HG03139 (cell line): ENCODE measurements at regions not wholly inside any gene's neighbourhood (a gene's known extent, or its start where the extent isn't known, plus 50 kb on each side); places are given as distances from the start of the nearest gene placed in this dataset.
A peak's percentile ranks its signal among the peaks of the same experiment; 100 is the strongest.

Experiments used
- ATAC-seq: cut with Tn5 transposase; IDR thresholded peaks from one replicate; pipeline ENCODE4 v1.9.1; 2021; ENCODE audit not compliant: unreplicated experiment

- no peak for ATAC-seq
Observed at GRCh38 chr3:102599819-102600576, 165.2 kb downstream of the ZPLD1 start.

DNA sequence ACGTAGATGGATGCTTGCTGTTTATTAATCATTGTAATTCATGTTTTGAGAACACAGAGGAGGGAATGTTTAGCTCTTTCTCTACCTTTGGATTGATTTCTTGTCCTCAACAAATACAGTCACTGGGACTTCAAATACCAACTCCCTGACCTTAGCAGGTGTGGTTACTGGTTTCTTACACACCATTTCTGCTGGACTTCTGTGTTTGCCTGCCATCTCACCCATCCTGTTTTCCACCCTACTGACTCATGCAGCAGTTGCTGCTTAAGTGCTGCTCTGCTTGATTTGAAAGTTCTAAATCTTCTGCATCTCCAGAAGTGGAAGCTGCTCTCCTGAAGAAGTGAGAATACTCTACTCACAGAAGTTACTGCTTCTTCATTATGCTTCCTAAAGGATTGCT, 170.3 kb downstream of the ZPLD1 start:
- no peak for ATAC-seq

DNA sequence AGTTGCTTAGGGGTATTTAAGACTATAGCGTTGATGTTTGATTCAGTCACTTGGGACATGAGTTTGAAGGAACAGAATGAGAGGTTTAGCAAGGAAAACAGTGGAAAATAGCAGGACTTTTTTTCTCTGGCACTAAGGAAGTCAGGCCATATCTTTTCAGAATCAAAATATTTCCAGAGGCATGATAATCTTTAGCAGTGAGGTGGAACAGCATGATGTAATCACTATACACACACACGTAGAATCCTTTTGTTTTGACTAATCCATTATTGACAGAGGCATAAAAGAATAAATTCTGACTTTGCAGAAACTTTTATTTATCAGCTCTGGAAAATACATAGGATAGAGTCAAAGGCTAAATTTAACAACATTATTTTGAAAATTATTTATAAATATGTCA, 174.1 kb downstream of the ZPLD1 start:
- ATAC-seq = no peak

- no peak for ATAC-seq
Observed at GRCh38 chr3:102614021-102614569, 179.3 kb downstream of the ZPLD1 start.

DNA sequence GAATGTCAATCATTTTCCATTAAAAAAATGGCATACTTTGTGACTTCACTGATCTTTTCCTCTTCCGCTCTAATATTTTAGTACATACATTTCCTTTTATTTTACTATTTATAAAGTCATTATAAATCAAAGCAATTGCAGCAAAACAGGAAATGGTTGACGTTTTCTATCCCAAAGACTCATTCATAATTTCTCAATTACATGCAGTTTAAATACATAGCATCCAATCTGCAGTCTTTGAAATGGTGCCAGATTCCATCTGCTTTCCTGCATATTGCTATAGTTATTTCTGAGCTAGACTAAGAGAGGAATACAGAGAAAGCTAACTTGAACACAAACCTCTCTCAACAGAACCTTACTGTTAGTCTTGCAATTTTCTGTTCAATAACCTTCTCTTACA, 179.8 kb downstream of the ZPLD1 start:
- no peak for ATAC-seq

- no peak for ATAC-seq
Observed at GRCh38 chr3:102617381-102617780, 182.6 kb downstream of the ZPLD1 start.

DNA sequence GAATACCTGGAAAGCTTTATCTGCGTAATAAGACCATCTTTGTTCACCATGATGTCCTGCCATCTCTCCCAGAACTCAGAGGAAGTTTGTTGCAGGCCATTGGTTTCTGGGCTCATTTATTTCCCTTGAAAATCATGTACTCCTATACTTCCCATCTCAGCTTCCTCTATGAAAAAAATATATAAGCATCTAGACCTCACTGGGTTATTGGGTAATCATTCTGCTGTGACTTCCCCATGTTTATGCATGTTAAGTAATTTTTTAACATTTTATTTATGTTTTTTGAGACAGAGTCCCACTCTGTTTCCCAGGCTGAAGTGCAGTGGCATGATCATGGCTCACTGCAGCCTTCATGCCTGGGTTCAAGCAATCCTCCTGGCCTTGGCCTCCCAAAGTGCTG, 184.5 kb downstream of the ZPLD1 start:
- no peak for ATAC-seq

DNA sequence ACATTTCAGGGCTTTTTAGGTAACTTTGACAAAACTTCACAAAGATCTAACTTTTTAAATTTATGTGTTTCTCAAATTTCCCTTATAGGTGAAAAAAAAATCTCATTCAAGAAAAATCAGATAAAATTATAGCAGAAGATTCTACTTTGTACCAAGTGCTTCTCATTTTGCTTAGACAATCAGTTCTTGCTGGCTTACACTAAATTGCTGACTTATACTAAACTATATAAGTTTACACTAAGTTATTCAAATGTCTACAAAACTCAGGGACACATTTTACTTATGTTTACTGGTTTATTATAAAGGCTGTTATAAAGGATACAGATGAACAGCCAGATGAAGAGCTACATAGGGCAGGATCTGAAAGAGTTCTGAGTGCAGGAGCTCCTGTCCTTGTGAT, 195.1 kb downstream of the ZPLD1 start:
- ATAC-seq = no peak

DNA sequence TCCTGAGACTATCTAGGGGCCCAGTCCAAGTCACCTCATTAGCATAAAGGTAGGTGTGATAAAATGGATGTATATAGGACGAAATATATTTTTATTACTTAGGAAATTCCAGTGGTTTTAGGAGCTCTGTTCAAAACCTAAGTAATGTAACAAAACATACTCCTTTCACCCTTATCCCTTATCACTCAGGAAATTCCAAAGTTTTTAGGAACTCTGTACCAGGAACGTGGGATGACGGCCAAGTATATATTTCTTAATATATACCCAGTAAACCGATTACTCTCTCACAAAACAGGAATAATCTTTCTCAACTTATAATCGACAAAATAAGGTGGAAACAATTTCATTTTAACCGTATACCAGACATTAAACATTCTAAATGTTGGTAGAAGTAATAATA, 195.7 kb downstream of the ZPLD1 start:
- ATAC-seq = no peak

- ATAC-seq = no peak
Observed at GRCh38 chr3:102643546-102643945, 208.7 kb downstream of the ZPLD1 start.

DNA sequence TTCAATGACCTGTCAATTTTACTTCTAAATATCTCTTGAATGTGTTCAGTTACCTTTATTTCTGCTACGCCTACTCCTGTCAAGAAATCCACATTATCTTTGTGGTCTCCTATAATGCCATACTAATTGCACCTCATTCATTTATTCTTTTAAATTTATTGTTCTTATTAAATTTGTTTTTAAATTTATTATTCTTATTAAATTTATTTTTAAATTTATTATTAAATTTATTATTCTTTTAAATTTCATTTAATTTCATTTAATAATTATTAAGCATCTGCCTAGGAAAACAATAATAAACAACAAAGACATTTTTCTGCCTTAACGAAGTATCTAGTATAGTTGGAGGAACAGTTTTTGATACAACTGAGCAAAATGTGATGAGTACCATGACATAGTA, 211.7 kb downstream of the ZPLD1 start:
- no peak for ATAC-seq

DNA sequence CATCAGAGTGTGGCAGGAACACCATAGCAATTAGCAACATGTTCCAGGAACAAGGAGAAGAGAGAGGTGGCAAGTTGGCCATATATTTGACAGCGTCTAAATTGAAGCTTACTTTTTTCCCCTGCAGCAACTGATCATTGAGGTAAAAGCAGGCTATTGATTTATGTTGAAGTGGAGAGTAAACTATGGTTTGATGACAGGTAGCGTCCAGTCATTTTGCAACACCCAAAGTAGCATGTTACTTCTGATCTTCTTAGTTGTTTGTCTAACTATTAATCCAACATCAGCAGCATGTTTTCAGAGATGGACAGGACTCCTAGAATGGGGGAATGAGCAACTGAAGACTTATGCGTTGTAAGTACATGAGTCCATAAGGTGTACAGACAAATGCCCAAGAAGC, 225.8 kb downstream of the ZPLD1 start:
- ATAC-seq = no peak

- ATAC-seq = no peak
Observed at GRCh38 chr3:102661707-102662497, 227.1 kb downstream of the ZPLD1 start.

DNA sequence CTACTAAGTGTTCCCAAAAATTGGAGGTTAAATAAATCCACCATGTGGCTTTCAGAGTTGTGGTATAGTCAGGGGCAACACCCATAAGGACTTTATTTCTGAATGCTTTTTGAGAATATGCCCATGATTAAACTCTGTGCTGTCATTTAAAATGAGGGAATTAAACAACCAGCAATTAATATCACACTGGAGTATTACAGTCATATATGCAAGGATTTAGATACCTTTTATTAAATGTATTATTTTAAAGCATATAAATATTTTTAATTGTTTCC, 227.6 kb downstream of the ZPLD1 start:
- no peak for ATAC-seq

GRCh38 chr3:102664126-102664525, 229.3 kb downstream of the ZPLD1 start:
- ATAC-seq = no peak

GRCh38 chr3:102665183-102665582, 230.4 kb downstream of the ZPLD1 start:
- no peak for ATAC-seq

- no peak for ATAC-seq
Observed at GRCh38 chr3:102668247-102668646, 233.4 kb downstream of the ZPLD1 start.

- no peak for ATAC-seq
Observed at GRCh38 chr3:102670986-102671385, 236.2 kb downstream of the ZPLD1 start.

DNA sequence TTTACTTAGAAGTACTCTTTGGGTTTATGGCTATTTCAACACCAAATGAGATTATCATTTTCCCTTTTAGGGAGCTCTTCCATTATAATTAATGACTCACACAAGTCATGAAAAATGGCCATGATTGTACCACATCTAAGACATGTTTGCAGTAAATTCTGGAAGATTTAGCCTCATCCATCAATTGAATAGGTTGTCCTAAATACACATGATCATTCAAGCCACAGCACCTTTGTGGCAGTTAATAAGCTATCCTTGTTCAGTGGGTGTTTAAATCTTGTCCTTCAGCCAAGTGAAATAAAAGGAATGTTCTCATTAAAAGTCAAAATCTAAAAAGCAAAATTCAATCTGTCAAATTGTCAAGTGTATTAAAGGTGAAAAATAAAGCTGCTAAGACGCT, 237.5 kb downstream of the ZPLD1 start:
- no peak for ATAC-seq

- ATAC-seq = peak; percentile 86
Observed at GRCh38 chr3:102673271-102674115, 238.7 kb downstream of the ZPLD1 start.

DNA sequence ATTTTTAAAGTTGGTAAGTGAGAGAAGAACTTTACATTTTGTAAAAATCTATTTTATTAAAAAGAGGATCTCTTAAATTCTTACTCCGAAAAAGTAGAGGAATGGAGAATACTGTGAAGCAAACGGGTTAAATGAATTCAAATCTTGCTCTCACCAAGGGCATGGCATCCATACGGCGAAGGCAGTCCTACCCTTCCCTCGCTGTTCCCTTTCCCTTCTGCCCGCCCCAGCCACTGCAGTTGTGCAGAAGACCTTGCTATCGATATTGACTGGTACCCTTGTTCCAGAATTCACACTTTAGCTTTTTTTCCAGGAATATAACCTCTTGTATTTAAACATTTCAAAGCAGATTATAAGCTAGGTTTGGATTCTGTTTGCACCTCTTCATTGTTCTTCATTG, 239.5 kb downstream of the ZPLD1 start:
- no peak for ATAC-seq

DNA sequence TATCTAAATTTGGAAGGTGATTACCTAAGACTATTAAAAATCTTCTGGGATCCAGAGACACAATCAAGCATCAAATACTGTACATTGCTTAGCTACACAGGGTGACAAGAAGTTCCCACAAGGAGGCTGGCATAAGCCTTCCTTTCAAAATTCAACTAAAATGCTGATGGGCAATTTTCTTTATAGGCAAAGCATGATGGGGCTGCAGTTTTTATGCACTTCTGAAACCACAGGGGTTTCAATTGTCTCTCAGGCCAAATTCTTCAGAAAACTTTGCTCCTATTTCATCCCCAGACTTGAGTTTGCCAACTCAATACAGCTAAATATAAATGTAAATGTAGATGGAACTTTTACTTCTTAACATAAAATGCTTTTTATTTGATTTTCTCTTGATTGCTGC, 241.6 kb downstream of the ZPLD1 start:
- no peak for ATAC-seq
